ENCODE measurements at regions not wholly inside any gene's neighbourhood (a gene's known extent, or its start where the extent isn't known, plus 50 kb on each side); places are given as distances from the start of the nearest gene placed in this dataset.

DNA sequence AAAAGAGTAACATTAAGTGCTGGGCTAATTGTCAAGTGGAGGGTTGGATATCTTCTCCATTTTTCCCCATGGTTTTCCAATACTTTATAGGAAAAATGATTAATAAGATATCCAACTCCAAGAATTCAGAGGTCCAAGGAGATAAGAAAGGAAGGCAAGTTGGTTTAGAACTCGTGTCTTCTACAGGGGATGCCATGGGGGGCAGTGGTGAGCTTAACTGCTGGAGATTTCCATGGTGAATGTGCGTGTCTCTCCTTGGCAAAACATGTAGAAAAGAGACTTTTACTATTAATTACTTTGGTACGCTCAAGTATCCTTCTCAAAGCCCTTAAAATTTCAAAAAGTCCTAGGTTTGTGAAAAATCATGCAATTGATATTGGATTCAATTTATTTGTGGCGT is 982.9 kb upstream of the RBFOX1 start:
- Histone ChIP-seq H3K27me3 (ENCODE audit: control insufficient read depth in 1 of 2, insufficient read depth in 2 of 2, low read length in 2 of 2) (no peaks in the 10 kb centered on the region), H3K4me3 (replicated peaks in 1 of 3; ENCODE audit: insufficient read depth in 1 of 3, low read depth in 2 of 3, low read length in 3 of 3) (no peak overlapping the region), H3K27ac (ENCODE audit: extremely low read length, insufficient read depth, low read length) (no peak overlapping the region), H3K9ac (ENCODE audit: insufficient read depth, low read depth, low read length) (no peak overlapping the region), H3K4me1 (ENCODE audit: insufficient read depth, low read length) (no peaks in the 10 kb centered on the region), H3K36me3 (replicated peaks in 1 of 2; ENCODE audit: control insufficient read depth in 1 of 2, insufficient read depth in 2 of 2, low read length in 2 of 2) (no peaks in the 10 kb centered on the region), H3K79me2 (ENCODE audit: insufficient read depth, low read length) (no peaks in the 10 kb centered on the region), H4K20me1 (ENCODE audit: insufficient read depth, low read length) (no peaks in the 10 kb centered on the region), H2AFZ (ENCODE audit: low read length) (no peak overlapping the region), H3K9me3 (ENCODE audit: low read length) (peaks cover 16% of the 10 kb centered on the region; the same call in 1 of the 2 replicates), H3K4me2 (ENCODE audit: low read depth, low read length) (no peak overlapping the region)
- FAIRE-seq (no peak), DNase-seq (ENCODE audit: low spot score) (no peak), ATAC-seq (no peak)
- CTCF ChIA-PET (ENCODE audit: low intra/inter-chr PET ratio, low total read pairs) = no interaction called here
- BruUV-seq (replicated peaks) = no TSS peak
- in situ Hi-C loops (cut with HindIII; ENCODE audit: extremely low pct_ligation_motif_present, low pct_unique_long_range_greater_than_20kb) = loop anchor here (10.0 kb wide), 1 partner anchor 65 kb away; no protein-coding TSS in a partner anchor
- 17% methylated on average over 4 of the region's 4 CpGs for WGBS (ENCODE audit: low lambda C conversion rate)
- intact Hi-C loops (cut with micrococcal nuclease; ENCODE audit: unreplicated experiment) = no loop called here
- POLR2A ChIA-PET = no interaction called here
- TF ChIP-seq, protein P1, sequence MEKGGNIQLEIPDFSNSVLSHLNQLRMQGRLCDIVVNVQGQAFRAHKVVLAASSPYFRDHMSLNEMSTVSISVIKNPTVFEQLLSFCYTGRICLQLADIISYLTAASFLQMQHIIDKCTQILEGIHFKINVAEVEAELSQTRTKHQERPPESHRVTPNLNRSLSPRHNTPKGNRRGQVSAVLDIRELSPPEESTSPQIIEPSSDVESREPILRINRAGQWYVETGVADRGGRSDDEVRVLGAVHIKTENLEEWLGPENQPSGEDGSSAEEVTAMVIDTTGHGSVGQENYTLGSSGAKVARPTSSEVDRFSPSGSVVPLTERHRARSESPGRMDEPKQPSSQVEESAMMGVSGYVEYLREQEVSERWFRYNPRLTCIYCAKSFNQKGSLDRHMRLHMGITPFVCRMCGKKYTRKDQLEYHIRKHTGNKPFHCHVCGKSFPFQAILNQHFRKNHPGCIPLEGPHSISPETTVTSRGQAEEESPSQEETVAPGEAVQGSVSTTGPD (CRISPR knock-in tag; IDR thresholded peaks at IDR 0.05) = no peak
- TF ChIP-seq ADNP (CRISPR knock-in tag; IDR thresholded peaks at IDR 0.05) (no peak), ZBTB8A (CRISPR knock-in tag; IDR thresholded peaks at IDR 0.05; ENCODE audit: borderline replicate concordance, low read depth) (no peak), BCL6 (CRISPR knock-in tag; IDR thresholded peaks at IDR 0.05) (no peak), HNRNPLL (IDR thresholded peaks at IDR 0.05; ENCODE audit: low read depth, low read length, poor library complexity, severe bottlenecking) (no peak), MED1 (CRISPR knock-in tag; IDR thresholded peaks at IDR 0.05) (no peak), ZFY (CRISPR knock-in tag; IDR thresholded peaks at IDR 0.05) (no peak), ZNF562 (CRISPR knock-in tag; IDR thresholded peaks at IDR 0.05; ENCODE audit: borderline replicate concordance) (no peak), FOXA3 (CRISPR knock-in tag; IDR thresholded peaks at IDR 0.05) (no peak)
- TF ChIP-seq, protein P2, sequence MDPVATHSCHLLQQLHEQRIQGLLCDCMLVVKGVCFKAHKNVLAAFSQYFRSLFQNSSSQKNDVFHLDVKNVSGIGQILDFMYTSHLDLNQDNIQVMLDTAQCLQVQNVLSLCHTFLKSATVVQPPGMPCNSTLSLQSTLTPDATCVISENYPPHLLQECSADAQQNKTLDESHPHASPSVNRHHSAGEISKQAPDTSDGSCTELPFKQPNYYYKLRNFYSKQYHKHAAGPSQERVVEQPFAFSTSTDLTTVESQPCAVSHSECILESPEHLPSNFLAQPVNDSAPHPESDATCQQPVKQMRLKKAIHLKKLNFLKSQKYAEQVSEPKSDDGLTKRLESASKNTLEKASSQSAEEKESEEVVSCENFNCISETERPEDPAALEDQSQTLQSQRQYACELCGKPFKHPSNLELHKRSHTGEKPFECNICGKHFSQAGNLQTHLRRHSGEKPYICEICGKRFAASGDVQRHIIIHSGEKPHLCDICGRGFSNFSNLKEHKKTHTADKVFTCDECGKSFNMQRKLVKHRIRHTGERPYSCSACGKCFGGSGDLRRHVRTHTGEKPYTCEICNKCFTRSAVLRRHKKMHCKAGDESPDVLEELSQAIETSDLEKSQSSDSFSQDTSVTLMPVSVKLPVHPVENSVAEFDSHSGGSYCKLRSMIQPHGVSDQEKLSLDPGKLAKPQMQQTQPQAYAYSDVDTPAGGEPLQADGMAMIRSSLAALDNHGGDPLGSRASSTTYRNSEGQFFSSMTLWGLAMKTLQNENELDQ (CRISPR knock-in tag; IDR thresholded peaks at IDR 0.05; ENCODE audit: borderline replicate concordance) = no peak
- TF ChIP-seq, protein P3, sequence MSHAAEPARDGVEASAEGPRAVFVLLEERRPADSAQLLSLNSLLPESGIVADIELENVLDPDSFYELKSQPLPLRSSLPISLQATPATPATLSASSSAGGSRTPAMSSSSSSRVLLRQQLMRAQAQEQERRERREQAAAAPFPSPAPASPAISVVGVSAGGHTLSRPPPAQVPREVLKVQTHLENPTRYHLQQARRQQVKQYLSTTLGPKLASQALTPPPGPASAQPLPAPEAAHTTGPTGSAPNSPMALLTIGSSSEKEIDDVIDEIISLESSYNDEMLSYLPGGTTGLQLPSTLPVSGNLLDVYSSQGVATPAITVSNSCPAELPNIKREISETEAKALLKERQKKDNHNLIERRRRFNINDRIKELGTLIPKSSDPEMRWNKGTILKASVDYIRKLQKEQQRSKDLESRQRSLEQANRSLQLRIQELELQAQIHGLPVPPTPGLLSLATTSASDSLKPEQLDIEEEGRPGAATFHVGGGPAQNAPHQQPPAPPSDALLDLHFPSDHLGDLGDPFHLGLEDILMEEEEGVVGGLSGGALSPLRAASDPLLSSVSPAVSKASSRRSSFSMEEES (CRISPR knock-in tag; IDR thresholded peaks at IDR 0.05) = no peak
- TF ChIP-seq, protein P4, sequence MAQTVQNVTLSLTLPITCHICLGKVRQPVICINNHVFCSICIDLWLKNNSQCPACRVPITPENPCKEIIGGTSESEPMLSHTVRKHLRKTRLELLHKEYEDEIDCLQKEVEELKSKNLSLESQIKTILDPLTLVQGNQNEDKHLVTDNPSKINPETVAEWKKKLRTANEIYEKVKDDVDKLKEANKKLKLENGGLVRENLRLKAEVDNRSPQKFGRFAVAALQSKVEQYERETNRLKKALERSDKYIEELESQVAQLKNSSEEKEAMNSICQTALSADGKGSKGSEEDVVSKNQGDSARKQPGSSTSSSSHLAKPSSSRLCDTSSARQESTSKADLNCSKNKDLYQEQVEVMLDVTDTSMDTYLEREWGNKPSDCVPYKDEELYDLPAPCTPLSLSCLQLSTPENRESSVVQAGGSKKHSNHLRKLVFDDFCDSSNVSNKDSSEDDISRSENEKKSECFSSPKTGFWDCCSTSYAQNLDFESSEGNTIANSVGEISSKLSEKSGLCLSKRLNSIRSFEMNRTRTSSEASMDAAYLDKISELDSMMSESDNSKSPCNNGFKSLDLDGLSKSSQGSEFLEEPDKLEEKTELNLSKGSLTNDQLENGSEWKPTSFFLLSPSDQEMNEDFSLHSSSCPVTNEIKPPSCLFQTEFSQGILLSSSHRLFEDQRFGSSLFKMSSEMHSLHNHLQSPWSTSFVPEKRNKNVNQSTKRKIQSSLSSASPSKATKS (CRISPR knock-in tag; IDR thresholded peaks at IDR 0.05) = no peak
- TF ChIP-seq, protein P5, sequence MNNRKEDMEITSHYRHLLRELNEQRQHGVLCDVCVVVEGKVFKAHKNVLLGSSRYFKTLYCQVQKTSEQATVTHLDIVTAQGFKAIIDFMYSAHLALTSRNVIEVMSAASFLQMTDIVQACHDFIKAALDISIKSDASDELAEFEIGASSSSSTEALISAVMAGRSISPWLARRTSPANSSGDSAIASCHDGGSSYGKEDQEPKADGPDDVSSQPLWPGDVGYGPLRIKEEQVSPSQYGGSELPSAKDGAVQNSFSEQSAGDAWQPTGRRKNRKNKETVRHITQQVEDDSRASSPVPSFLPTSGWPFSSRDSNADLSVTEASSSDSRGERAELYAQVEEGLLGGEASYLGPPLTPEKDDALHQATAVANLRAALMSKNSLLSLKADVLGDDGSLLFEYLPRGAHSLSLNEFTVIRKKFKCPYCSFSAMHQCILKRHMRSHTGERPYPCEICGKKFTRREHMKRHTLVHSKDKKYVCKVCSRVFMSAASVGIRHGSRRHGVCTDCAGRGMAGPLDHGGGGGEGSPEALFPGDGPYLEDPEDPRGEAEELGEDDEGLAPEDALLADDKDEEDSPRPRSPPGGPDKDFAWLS (CRISPR knock-in tag; IDR thresholded peaks at IDR 0.05; ENCODE audit: borderline replicate concordance) = no peak

Measured in HepG2 (cell line).